ENCODE measurements at regions not wholly inside any gene's neighbourhood (a gene's known extent, or its start where the extent isn't known, plus 50 kb on each side); places are given as distances from the start of the nearest gene placed in this dataset.

- no peak for DNase-seq (ENCODE audit: low read depth, low spot score)
These were observed 64.4 kb upstream of the BARHL2 start for GRCh38 chr1:90781534-90781933.

DNA sequence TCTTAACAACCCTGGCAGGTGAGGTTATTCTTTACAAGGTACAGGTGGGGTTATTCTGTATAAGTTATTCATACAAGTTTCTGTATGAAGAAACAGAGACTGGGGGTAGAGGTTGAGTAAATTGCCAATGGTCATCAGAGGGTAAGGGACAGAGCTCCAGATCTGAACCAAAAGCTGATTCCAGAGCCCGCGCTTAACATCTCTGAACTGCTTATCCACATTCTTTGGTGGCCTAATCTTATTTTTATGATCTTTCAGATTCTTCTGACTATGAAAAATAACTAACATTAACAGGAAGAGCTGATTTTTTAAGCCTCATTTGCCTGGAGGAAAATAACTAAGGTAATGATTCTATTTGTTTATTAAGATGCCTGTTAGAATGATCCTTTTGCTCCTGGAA, 63.9 kb upstream of the BARHL2 start:
- DNase-seq (ENCODE audit: low read depth, low spot score): no peak

DNA sequence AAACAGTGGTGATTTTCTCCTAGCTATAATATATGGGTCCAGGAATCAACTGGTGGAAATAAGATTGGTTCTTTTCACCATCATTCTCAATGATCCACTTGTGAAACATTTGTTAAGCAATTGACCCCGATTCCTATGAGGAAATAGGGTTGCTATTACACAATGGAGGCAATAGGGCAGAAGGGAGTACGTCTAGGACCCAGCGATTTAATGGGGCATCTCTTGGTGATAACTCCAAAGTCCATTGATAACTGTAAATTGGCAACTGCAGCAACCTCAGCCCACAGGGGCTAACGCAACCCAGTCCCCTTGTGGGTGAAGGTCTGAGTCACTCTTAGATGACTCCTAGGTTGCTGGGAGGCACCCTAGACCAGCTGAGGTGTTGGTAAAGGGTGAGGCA, 62.5 kb upstream of the BARHL2 start:
- DNase-seq (ENCODE audit: low read depth, low spot score): no peak

- no peak for DNase-seq (ENCODE audit: low read depth, low spot score)
These were observed 61.4 kb upstream of the BARHL2 start for GRCh38 chr1:90778486-90778885.

DNA sequence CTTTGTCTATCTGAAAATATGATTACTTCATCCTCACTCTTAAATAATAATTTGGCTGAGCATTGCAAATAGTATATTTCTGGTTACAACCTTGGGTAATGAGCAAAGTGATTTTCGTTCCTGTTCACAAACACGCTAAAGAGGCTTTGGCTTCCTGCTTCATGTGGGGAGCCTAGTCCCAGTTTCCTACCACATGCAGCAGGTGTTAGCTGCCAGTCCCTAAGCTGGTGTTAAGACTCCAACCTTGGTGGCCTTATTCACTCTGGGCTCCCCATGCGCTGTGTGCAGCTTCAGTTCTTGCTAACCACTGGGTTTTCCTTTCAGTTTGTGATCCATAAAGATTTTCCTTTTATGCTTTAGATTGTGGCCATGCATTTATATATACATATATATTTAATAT, 56.7 kb upstream of the BARHL2 start:
- no peak for DNase-seq (ENCODE audit: low read depth, low spot score)

DNA sequence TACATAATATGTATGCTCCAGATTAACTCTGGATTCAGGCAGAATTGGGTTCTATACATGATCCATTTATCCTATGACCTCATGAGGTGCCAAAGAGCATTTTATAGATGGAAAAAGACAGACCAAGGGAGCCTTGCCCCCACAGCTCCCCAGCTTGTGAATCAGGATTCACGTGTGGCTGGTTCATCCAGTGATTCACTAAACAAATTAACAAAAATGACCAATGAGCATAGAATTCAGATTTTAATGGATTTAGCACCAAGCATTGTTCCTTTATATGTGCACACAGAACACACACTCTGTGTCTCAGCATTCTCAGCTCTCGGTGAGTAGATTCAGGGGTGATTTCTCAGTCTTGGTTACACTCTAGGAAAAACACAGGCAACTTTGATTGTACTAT, 51.7 kb upstream of the BARHL2 start:
- no peak for DNase-seq (ENCODE audit: low read depth, low spot score)

- no peak for DNase-seq (ENCODE audit: low read depth, low spot score)
These were observed 51.0 kb upstream of the BARHL2 start for GRCh38 chr1:90768098-90768497.
